NOMO-1 (cell line): ENCODE measurements at regions not wholly inside any gene's neighbourhood (a gene's known extent, or its start where the extent isn't known, plus 50 kb on each side); places are given as distances from the start of the nearest gene placed in this dataset.

Source experiments
- DNase-seq, 2 experiments: peaks; one replicate each; lab custom pipeline; 2025; ENCODE audit not compliant: unreplicated experiment in 2 of 2; lab: John Stamatoyannopoulos, UW

- no peak for DNase-seq
Measured at GRCh38 chr16:62610291-62610690, 574.1 kb upstream of the CDH8 start.

- DNase-seq = no peak
Measured at GRCh38 chr16:62602790-62603189, 566.6 kb upstream of the CDH8 start.

- DNase-seq = no peak
Measured at GRCh38 chr16:62597875-62598274, 561.6 kb upstream of the CDH8 start.

- no peak for DNase-seq
Measured at GRCh38 chr16:62596584-62596983, 560.3 kb upstream of the CDH8 start.

GRCh38 chr16:62596125-62596524, 559.9 kb upstream of the CDH8 start:
- DNase-seq = no peak

GRCh38 chr16:62586128-62586862, 550.1 kb upstream of the CDH8 start:
- no peak for DNase-seq

- DNase-seq = no peak
Measured at GRCh38 chr16:62585041-62585545, 548.9 kb upstream of the CDH8 start.

- no peak for DNase-seq
Measured at GRCh38 chr16:62583414-62583813, 547.2 kb upstream of the CDH8 start.

GRCh38 chr16:62573466-62573865, 537.2 kb upstream of the CDH8 start:
- no peak for DNase-seq

GRCh38 chr16:62568926-62569325, 532.7 kb upstream of the CDH8 start:
- DNase-seq = no peak

GRCh38 chr16:62565706-62566105, 529.5 kb upstream of the CDH8 start:
- no peak for DNase-seq

GRCh38 chr16:62564291-62564690, 528.1 kb upstream of the CDH8 start:
- no peak for DNase-seq

- DNase-seq = no peak
Measured at GRCh38 chr16:62562121-62562520, 525.9 kb upstream of the CDH8 start.

- no peak for DNase-seq
Measured at GRCh38 chr16:62549875-62550274, 513.6 kb upstream of the CDH8 start.

- DNase-seq = no peak
Measured at GRCh38 chr16:62548095-62548494, 511.9 kb upstream of the CDH8 start.

- no peak for DNase-seq
Measured at GRCh38 chr16:62546701-62547100, 510.5 kb upstream of the CDH8 start.

- DNase-seq = no peak
Measured at GRCh38 chr16:62545039-62545438, 508.8 kb upstream of the CDH8 start.

GRCh38 chr16:62543516-62543915, 507.3 kb upstream of the CDH8 start:
- no peak for DNase-seq

- no peak for DNase-seq
Measured at GRCh38 chr16:62539657-62540056, 503.4 kb upstream of the CDH8 start.

- DNase-seq = no peak
Measured at GRCh38 chr16:62530426-62530825, 494.2 kb upstream of the CDH8 start.

GRCh38 chr16:62516001-62516400, 479.8 kb upstream of the CDH8 start:
- no peak for DNase-seq

- DNase-seq = no peak
Measured at GRCh38 chr16:62503073-62503472, 466.8 kb upstream of the CDH8 start.
